Left ventricle myocardium inferior (tissue), 1 donor: ENCODE measurements at regions not wholly inside any gene's neighbourhood (a gene's known extent, or its start where the extent isn't known, plus 50 kb on each side); places are given as distances from the start of the nearest gene placed in this dataset.

Source experiments
- DNase-seq: peaks from one replicate; pipeline ENCODE4 v3.0.0-alpha.2; 2020
- H3K27ac ChIP-seq: fragments of 200-600 bp; replicated peaks from 2 replicates; pipeline ENCODE4 v1.8.0; 2021
- H3K27me3 ChIP-seq: fragments of 200-600 bp; 2 replicates; pipeline ENCODE4 v1.8.0; 2021; ENCODE audit warnings: low read depth
- H3K36me3 ChIP-seq: fragments of 200-600 bp; 2 replicates; pipeline ENCODE4 v1.8.0; 2021
- H3K4me1 ChIP-seq: fragments of 200-600 bp; 2 replicates; pipeline ENCODE4 v1.8.0; 2021
- H3K4me3 ChIP-seq: fragments of 200-600 bp; 2 replicates; pipeline ENCODE4 v1.8.0; 2021; ENCODE audit warnings: mild to moderate bottlenecking, moderate library complexity
- H3K9me3 ChIP-seq: fragments of 200-600 bp; replicated peaks from 2 replicates; pipeline ENCODE4 v1.8.0; 2021
- intact Hi-C: fragments of 100-400 bp; cut with micrococcal nuclease; formaldehyde crosslinking; loops from one replicate; pipeline ENCODE4 v1.11.0; 2022
- TF ChIP-seq, protein P1 (sequence below): fragments of 200-600 bp; IDR thresholded peaks from 2 replicates; pipeline ENCODE4 v1.8.0; 2021; ENCODE audit warnings: antibody characterized with exemption, mild to moderate bottlenecking, borderline replicate concordance
- donor health status: DM: no; HTN: yes; CAD: no; lungs with severe emphysema.

GRCh38 chr4:180491210-180491609 is 1752.0 kb upstream of the TENM3 start:
- H3K27ac ChIP-seq: no peak overlapping the region
- H3K36me3 ChIP-seq: no peaks in the 10 kb centered on the region
- H3K9me3 ChIP-seq: peaks cover 23% of the 10 kb centered on the region
- no peak for DNase-seq
- no peaks in the 10 kb centered on the region for H3K27me3 ChIP-seq
- intact Hi-C loops: no loop called here
- TF ChIP-seq, protein P1, sequence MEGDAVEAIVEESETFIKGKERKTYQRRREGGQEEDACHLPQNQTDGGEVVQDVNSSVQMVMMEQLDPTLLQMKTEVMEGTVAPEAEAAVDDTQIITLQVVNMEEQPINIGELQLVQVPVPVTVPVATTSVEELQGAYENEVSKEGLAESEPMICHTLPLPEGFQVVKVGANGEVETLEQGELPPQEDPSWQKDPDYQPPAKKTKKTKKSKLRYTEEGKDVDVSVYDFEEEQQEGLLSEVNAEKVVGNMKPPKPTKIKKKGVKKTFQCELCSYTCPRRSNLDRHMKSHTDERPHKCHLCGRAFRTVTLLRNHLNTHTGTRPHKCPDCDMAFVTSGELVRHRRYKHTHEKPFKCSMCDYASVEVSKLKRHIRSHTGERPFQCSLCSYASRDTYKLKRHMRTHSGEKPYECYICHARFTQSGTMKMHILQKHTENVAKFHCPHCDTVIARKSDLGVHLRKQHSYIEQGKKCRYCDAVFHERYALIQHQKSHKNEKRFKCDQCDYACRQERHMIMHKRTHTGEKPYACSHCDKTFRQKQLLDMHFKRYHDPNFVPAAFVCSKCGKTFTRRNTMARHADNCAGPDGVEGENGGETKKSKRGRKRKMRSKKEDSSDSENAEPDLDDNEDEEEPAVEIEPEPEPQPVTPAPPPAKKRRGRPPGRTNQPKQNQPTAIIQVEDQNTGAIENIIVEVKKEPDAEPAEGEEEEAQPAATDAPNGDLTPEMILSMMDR: no peak
- no peaks in the 10 kb centered on the region for H3K4me1 ChIP-seq
- no peak overlapping the region for H3K4me3 ChIP-seq

GRCh38 chr4:180493299-180493698 is 1749.9 kb upstream of the TENM3 start:
- Histone ChIP-seq H3K9me3 (peaks cover 15% of the 10 kb centered on the region), H3K27me3 (no peaks in the 10 kb centered on the region), H3K36me3 (no peaks in the 10 kb centered on the region), H3K4me1 (no peaks in the 10 kb centered on the region), H3K4me3 (no peak overlapping the region), H3K27ac (no peak overlapping the region)
- DNase-seq: no peak
- TF ChIP-seq, protein P1: no peak
- intact Hi-C loops: no loop called here

GRCh38 chr4:180500154-180500553 is 1743.0 kb upstream of the TENM3 start:
- peaks cover 4% of the 10 kb centered on the region for H3K9me3 ChIP-seq
- H3K27ac ChIP-seq: no peak overlapping the region
- no peaks in the 10 kb centered on the region for H3K27me3 ChIP-seq
- intact Hi-C loops: no loop called here
- H3K4me1 ChIP-seq: no peaks in the 10 kb centered on the region
- no peak overlapping the region for H3K4me3 ChIP-seq
- TF ChIP-seq, protein P1: no peak
- no peaks in the 10 kb centered on the region for H3K36me3 ChIP-seq
- DNase-seq: no peak

- no peaks in the 10 kb centered on the region for H3K9me3 ChIP-seq
- DNase-seq: no peak
Observed at GRCh38 chr4:180512801-180513475, 1730.3 kb upstream of the TENM3 start.

GRCh38 chr4:180518906-180519305 is 1724.3 kb upstream of the TENM3 start:
- Histone ChIP-seq H3K27me3 (no peaks in the 10 kb centered on the region), H3K9me3 (no peaks in the 10 kb centered on the region), H3K4me3 (no peak overlapping the region), H3K27ac (no peak overlapping the region), H3K4me1 (no peaks in the 10 kb centered on the region), H3K36me3 (no peaks in the 10 kb centered on the region)
- no peak for DNase-seq
- intact Hi-C loops: no loop called here
- TF ChIP-seq, protein P1: no peak

More at GRCh38 chr4:180512801-180513475, 1730.3 kb upstream of the TENM3 start:
- intact Hi-C loops: no loop called here
- H3K27me3 ChIP-seq: no peaks in the 10 kb centered on the region
- H3K4me3 ChIP-seq: no peak overlapping the region
- H3K36me3 ChIP-seq: no peaks in the 10 kb centered on the region
- H3K4me1 ChIP-seq: no peaks in the 10 kb centered on the region
- TF ChIP-seq, protein P1: no peak
- no peak overlapping the region for H3K27ac ChIP-seq
